KMS-11 (cell line): ENCODE measurements at regions not wholly inside any gene's neighbourhood (a gene's known extent, or its start where the extent isn't known, plus 50 kb on each side); places are given as distances from the start of the nearest gene placed in this dataset.

Experiments
- H2AFZ ChIP-seq: fragments of 200-600 bp; sonication (generic); 2 replicates; pipeline ENCODE4 v1.6.1; 2016; ENCODE audit warnings: antibody characterized with exemption, mixed run types, low read depth
- H3K27ac ChIP-seq: fragments of 200-600 bp; sonication (generic); 2 replicates; pipeline ENCODE4 v1.6.1; 2016; ENCODE audit warnings: mild to moderate bottlenecking, mixed run types
- H3K27me3 ChIP-seq: fragments of 200-600 bp; sonication (generic); 2 replicates; pipeline ENCODE4 v1.6.1; 2017; ENCODE audit warnings: mild to moderate bottlenecking, low read depth, mixed run types, moderate library complexity; ENCODE audit not compliant: insufficient read depth
- H3K36me3 ChIP-seq: fragments of 200-600 bp; sonication (generic); 2 replicates; pipeline ENCODE4 v1.6.1; 2017; ENCODE audit warnings: mild to moderate bottlenecking, mixed run types; ENCODE audit not compliant: insufficient read depth
- H3K4me1 ChIP-seq: fragments of 200-600 bp; sonication (generic); 2 replicates; pipeline ENCODE4 v1.6.1; 2016; ENCODE audit warnings: mild to moderate bottlenecking, low read depth, mixed run types; ENCODE audit not compliant: poor library complexity, severe bottlenecking
- H3K4me2 ChIP-seq: fragments of 200-600 bp; sonication (generic); 2 replicates; pipeline ENCODE4 v1.7.0; 2016; ENCODE audit warnings: mild to moderate bottlenecking, mixed run types
- H3K4me3 ChIP-seq: fragments of 200-600 bp; sonication (generic); IDR thresholded peaks from 2 replicates; pipeline ENCODE4 v1.6.1; 2017; ENCODE audit warnings: low read depth, low read length, mixed read lengths; ENCODE audit not compliant: insufficient read depth
- H3K79me2 ChIP-seq: fragments of 200-600 bp; sonication (generic); 2 replicates; pipeline ENCODE4 v1.6.1; 2016; ENCODE audit warnings: low read depth, mixed run types; ENCODE audit not compliant: insufficient read depth
- H3K9ac ChIP-seq: fragments of 200-600 bp; sonication (generic); 2 replicates; pipeline ENCODE4 v1.6.1; 2016; ENCODE audit warnings: mild to moderate bottlenecking, mixed run types
- H4K20me1 ChIP-seq: fragments of 200-600 bp; sonication (generic); 2 replicates; pipeline ENCODE4 v1.6.1; 2016; ENCODE audit warnings: mild to moderate bottlenecking, mixed run types; ENCODE audit not compliant: insufficient read depth
- TF ChIP-seq, protein P1 (sequence below): fragments of 200-600 bp; sonication (generic); conservative IDR thresholded peaks from 2 replicates; pipeline ENCODE4 v1.6.1; 2017; ENCODE audit warnings: low read depth, mild to moderate bottlenecking, antibody characterized with exemption, low read length, moderate library complexity, mixed read lengths

DNA sequence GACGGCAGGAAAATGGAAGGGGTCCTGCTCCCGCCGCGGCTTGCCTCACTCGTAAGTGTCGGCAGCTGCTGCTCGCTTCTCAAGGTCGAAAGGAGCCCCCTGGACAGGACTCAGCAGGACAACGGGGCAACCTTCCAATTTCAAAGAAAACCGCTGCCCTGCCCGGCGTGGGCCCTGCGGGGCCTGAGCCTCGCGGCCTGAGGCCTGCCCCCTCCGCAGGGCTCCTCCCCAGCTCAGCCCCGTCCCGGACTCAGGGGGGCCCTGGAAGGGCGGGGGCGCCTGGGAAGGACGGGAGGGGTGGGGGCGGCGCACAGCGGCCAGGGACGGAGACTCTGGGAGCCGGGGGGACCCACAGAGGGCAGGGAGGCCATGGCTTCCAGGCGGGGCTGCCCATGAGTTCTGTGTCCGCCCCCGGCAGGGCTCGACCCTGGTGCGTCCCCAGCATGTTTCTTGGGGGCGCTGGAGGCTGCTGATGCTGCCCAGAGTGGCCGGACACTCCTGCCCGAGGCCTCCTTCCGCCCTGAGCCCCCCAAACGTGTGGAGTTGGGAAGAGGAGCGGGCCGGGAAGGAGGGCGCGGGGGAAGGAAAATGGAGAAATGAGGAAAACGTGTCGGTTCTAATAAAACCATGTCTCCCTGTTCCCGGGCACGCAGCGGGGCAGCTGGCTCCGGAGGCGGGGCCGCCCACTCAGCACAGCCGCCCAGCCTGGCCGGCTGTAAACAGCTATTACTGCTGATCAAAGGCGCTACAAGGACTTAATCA, 114.6 kb downstream of the DLL1 start:
- TF ChIP-seq, protein P1, sequence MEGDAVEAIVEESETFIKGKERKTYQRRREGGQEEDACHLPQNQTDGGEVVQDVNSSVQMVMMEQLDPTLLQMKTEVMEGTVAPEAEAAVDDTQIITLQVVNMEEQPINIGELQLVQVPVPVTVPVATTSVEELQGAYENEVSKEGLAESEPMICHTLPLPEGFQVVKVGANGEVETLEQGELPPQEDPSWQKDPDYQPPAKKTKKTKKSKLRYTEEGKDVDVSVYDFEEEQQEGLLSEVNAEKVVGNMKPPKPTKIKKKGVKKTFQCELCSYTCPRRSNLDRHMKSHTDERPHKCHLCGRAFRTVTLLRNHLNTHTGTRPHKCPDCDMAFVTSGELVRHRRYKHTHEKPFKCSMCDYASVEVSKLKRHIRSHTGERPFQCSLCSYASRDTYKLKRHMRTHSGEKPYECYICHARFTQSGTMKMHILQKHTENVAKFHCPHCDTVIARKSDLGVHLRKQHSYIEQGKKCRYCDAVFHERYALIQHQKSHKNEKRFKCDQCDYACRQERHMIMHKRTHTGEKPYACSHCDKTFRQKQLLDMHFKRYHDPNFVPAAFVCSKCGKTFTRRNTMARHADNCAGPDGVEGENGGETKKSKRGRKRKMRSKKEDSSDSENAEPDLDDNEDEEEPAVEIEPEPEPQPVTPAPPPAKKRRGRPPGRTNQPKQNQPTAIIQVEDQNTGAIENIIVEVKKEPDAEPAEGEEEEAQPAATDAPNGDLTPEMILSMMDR: no peak
- H3K4me2 ChIP-seq: no peak overlapping the region

DNA sequence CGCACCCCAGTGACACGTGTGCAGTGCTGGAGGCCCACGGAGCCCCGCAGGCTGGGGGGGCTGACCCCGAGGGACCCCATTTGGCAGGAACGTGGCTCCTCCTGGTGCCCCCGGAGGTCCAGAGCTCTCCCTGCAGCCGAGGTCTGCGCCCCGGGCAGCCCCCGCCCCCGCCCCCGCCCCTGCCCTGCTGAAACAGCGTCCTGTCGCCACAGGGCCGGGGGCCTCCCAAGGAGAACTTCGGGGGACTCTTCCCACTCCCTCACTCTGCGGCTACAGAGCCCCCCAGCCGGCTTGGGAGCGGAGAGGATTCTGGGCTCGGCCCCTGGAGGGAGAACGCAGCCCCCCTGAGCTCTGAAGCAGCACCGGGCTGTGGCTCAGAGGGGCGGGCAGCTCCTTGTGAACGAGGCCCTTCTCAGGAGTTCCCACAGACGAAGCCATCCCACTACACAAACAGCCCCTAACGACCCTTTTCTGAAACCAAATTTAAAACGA, 115.2 kb downstream of the DLL1 start:
- Histone ChIP-seq H4K20me1 (no peaks in the 10 kb centered on the region), H2AFZ (no peak overlapping the region), H3K4me2 (no peak overlapping the region), H3K27me3 (peaks cover 8% of the 10 kb centered on the region; the same call in 1 of the 2 replicates), H3K9ac (no peak overlapping the region), H3K36me3 (no peaks in the 10 kb centered on the region), H3K27ac (no peak overlapping the region), H3K79me2 (no peaks in the 10 kb centered on the region), H3K4me3 (no peak overlapping the region), H3K4me1 (no peaks in the 10 kb centered on the region)
- TF ChIP-seq, protein P1: no peak

More for the DNA sequence above, 114.6 kb downstream of the DLL1 start:
- no peaks in the 10 kb centered on the region for H3K36me3 ChIP-seq
- no peaks in the 10 kb centered on the region for H3K79me2 ChIP-seq
- H3K4me3 ChIP-seq: no peak overlapping the region
- no peak overlapping the region for H2AFZ ChIP-seq
- H3K27me3 ChIP-seq: peaks cover 5% of the 10 kb centered on the region; the same call in 1 of the 2 replicates
- no peak overlapping the region for H3K9ac ChIP-seq
- H3K27ac ChIP-seq: no peak overlapping the region
- no peaks in the 10 kb centered on the region for H4K20me1 ChIP-seq
- no peaks in the 10 kb centered on the region for H3K4me1 ChIP-seq

DNA sequence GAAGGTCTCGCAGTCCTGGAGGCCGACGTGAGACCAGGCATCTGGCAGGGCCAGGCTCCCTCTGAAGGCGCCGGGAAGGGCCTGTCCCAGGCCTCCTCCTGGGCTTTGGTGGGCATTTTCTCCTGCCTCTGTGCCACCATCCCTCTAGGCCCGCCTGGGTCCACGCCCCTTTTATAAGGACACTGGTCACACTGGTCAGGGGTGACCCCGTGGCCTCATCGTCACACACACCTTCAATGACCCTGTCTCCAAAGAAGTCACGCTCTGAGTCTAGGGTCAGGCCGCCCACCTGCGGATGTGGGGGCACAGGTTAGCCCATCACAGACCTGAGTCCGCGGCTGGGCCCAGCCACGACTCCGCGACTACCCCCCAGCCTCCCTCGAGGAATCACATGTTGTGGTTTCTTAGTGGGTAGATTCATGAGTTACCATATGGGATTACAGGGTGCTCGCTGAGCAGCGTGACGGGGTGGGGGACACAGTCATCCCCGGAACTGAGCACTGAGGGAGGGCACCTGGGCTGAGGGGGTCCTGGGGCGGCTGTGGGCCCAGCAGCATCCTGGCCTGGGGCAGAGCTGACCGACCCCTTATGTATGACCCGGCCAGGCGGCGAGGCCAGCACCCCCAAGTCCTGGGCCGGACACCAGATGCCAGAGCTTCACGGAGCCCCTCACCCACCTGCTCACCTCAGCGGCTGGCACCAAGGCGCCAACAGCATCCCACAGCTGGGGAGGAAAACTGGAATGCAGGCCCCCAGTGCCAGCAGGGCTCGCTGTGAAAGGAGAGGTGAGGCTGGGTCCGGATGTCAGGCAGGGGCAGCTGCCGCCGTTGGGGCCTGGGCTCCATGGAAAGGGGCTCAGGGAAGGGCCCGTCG, 115.9 kb downstream of the DLL1 start:
- no peak overlapping the region for H3K4me2 ChIP-seq

DNA sequence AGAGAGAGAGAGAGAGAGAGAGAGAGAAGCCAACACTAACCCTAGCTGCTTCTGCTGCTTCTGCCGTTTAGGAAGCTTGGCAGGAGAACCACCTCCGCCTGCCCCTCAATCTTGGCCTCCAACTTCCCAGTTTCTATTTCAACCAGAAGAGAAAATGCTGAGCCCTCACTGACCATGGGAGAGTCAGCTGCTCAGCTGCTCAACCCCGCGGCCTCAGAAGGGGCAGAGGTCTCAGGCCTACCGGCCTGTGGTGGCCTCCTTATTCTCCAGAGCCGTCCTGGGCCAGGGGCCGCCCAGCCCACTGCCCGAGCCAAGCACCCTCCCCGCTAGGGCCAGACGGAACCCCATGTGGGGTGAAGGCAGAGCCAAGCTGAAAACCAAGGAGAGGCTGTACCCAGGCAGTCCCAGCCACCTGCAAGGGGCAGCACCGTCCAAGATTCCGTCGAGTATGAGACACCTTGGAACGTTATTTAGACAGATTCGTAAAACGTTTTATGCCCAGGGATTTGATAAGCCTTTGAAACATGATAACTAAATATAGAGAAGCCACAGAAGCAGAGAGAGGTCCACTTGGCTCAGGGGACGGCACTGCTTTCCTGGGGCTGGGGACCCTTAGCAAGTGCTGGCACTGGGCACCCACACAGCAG, 116.6 kb downstream of the DLL1 start:
- Histone ChIP-seq H3K27ac (no peak overlapping the region), H3K4me1 (no peaks in the 10 kb centered on the region), H2AFZ (no peak overlapping the region), H3K9ac (no peak overlapping the region), H3K36me3 (no peaks in the 10 kb centered on the region), H4K20me1 (no peaks in the 10 kb centered on the region), H3K4me2 (no peak overlapping the region), H3K4me3 (no peak overlapping the region), H3K27me3 (peaks cover 8% of the 10 kb centered on the region; the same call in 1 of the 2 replicates), H3K79me2 (no peaks in the 10 kb centered on the region)
- TF ChIP-seq, protein P1: no peak

More for the DNA sequence above, 115.9 kb downstream of the DLL1 start:
- no peaks in the 10 kb centered on the region for H3K4me1 ChIP-seq
- no peaks in the 10 kb centered on the region for H3K79me2 ChIP-seq
- H3K27me3 ChIP-seq: peaks cover 8% of the 10 kb centered on the region; the same call in 1 of the 2 replicates
- TF ChIP-seq, protein P1: no peak
- no peak overlapping the region for H2AFZ ChIP-seq
- H3K27ac ChIP-seq: no peak overlapping the region
- H3K4me3 ChIP-seq: no peak overlapping the region
- H3K9ac ChIP-seq: no peak overlapping the region
- H3K36me3 ChIP-seq: no peaks in the 10 kb centered on the region
- no peaks in the 10 kb centered on the region for H4K20me1 ChIP-seq
